ENCODE measurements at regions not wholly inside any gene's neighbourhood (a gene's known extent, or its start where the extent isn't known, plus 50 kb on each side); places are given as distances from the start of the nearest gene placed in this dataset.

DNA sequence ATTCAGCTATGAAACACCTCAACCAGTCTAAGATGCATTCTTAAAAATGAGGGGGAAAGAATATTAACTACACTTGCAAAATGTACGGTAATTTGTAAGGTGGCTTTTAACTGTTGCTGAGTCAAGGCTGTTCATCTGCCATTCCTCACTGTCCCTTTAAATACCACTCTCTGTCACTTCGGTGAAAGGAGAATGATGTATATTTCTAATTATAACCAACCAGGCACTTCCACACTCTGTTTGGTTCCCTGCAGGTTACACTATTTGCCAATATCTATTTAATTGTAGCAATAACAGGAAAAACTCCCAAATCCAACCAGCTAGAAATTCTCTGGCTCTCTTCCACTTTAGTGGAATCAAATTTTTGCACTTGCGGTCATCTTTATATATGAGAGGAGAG lies 70.5 kb upstream of the SLCO3A1 start:
- TF ChIP-seq, protein P1, sequence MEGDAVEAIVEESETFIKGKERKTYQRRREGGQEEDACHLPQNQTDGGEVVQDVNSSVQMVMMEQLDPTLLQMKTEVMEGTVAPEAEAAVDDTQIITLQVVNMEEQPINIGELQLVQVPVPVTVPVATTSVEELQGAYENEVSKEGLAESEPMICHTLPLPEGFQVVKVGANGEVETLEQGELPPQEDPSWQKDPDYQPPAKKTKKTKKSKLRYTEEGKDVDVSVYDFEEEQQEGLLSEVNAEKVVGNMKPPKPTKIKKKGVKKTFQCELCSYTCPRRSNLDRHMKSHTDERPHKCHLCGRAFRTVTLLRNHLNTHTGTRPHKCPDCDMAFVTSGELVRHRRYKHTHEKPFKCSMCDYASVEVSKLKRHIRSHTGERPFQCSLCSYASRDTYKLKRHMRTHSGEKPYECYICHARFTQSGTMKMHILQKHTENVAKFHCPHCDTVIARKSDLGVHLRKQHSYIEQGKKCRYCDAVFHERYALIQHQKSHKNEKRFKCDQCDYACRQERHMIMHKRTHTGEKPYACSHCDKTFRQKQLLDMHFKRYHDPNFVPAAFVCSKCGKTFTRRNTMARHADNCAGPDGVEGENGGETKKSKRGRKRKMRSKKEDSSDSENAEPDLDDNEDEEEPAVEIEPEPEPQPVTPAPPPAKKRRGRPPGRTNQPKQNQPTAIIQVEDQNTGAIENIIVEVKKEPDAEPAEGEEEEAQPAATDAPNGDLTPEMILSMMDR (IDR thresholded peaks at IDR 0.05), result no peak
- TF ChIP-seq, protein P2, sequence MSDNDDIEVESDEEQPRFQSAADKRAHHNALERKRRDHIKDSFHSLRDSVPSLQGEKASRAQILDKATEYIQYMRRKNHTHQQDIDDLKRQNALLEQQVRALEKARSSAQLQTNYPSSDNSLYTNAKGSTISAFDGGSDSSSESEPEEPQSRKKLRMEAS (IDR thresholded peaks at IDR 0.05; ENCODE audit: low read depth), result no peak
- TF ChIP-seq RAD21 (IDR thresholded peaks at IDR 0.05; ENCODE audit: low read length), result no peak
